DND-41 (cell line): ENCODE measurements at regions not wholly inside any gene's neighbourhood (a gene's known extent, or its start where the extent isn't known, plus 50 kb on each side); places are given as distances from the start of the nearest gene placed in this dataset.

Experiments used
- CTCF ChIP-seq: IDR thresholded peaks from 2 replicates; pipeline ENCODE4 v1.5.1; 2012; ENCODE audit warnings: borderline replicate concordance, low read length, moderate library complexity, mild to moderate bottlenecking; ENCODE audit not compliant: poor library complexity, severe bottlenecking; ENCODE audit errors: extremely low read depth
- EZH2 ChIP-seq: IDR thresholded peaks from 3 replicates; pipeline ENCODE4 v1.6.1; 2012; ENCODE audit warnings: borderline replicate concordance, low read depth, mild to moderate bottlenecking, moderate library complexity, low read length, inconsistent platforms; ENCODE audit not compliant: severe bottlenecking

DNA sequence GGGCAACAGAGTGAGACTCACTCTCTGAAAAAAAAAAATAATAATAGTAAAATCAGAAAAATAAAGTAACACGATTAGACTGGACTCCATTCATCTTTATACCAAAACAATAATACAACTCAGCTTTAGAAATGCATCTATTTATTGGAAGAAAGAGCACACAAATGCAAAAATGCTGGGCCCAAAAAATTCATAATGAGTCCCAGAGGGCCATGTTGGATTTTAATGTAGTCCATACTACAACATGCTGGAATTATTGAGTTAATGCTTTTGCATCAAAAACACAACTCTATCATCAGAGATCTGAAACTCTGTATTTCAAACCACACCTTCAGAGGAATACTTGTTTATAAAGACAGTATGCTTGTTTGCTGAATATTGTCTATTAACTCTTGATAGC, 1614.7 kb downstream of the STIM2 start:
- TF ChIP-seq CTCF (no peak), EZH2 (no peak)
